Superior temporal gyrus (tissue), 1 donor: ENCODE measurements at regions not wholly inside any gene's neighbourhood (a gene's known extent, or its start where the extent isn't known, plus 50 kb on each side); places are given as distances from the start of the nearest gene placed in this dataset.
A peak's percentile ranks its signal among the peaks of the same experiment; 100 is the strongest.

ENCODE experiments used
- DNase-seq: peaks from one replicate; pipeline ENCODE4 v3.0.0-alpha.2; 2016; ENCODE audit errors: extremely low spot score

DNA sequence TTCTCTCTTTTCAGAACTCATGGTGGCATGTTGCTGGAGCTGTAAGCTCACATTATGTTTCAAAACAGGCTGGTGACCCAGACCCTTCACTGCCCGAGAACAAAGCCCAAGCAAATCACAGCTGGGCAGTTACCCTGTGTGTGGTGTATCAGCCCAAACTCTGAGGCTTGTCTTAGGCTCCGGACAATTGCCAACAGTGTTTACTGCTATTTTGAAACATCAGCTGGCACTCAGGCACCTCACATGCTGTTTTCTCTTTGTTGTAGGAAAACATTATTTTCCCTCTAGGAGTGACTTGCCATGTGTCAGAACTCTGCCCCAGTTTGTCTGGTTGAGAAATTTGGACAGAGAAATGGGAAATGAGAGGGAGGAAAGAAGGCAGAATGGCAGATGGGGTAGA lies 237.6 kb upstream of the APCDD1 start:
- no peak for DNase-seq

DNA sequence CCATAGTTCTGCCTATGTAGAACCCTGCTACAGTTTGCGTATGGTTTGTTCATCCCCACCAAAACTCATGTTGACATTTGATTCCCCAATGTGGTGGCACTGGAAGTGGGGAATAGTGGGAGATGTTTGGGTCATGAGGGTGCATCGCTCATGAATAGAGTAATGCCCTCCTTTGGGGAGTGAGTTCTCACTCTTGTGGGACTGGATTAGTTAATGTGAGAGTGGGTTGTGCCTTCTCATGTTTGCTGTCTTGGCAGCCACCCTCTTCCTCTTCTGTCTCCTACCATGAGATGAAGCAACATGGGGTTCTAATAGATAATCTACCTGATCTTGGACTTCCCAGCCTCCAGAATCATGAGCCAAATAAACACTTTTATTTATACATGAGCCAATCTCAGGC lies 237.2 kb upstream of the APCDD1 start:
- DNase-seq = no peak

DNA sequence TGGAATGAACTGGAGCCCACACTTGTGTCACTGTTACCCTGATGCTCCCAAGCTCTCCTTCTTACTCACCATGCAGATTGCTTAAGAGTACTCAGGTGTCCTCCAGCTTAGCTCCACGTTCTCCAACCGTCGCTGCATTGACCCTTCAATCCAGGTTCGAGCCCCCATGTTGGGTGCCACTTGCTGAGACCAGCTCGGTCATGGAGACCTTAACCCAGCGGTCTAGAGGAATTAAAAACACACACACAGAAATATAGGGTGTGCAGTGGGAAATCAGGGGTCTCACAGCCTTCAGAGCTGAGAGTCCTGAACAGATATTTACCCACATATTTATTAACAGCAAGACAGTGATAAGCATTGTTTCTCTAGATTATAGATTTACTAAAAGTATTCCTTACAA lies 229.1 kb upstream of the APCDD1 start:
- DNase-seq = no peak

DNA sequence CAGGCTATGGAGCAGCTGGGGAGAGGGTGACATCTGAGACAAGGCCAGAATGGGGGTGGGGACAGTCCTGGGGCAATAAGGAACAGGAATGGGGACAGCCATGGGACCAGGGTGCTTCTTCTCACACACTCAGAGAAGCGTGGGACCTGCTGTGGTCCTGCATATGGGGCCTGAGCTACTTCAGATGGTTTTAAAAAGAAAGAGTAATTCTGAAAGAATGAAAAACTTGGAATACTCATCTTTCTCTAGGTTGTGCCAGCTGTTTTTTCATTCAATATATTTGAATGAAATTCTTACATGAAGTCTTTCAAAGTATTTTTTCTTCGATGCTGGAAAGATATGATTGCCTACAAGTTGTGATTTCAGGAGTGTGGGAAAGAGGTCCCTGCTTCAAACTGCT lies 227.5 kb upstream of the APCDD1 start:
- no peak for DNase-seq

DNA sequence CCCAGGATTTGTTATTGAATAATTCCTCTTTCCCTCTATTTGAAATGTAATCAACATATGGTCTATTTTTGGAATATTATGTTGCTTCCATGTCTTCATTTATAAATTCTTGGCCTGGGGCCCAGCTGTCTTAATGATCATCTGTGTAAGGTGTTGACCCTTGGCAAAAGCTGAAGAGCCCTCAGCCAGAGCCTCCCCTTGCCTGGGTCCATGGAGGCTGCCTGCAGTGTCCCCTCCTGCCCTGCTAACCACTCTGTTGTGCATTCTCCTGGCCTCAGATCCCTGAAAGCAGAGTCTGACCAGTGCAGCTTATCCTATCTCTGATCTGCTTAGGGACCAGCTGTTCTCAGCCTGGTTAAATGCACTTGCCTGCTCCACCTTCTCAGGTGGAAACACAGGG lies 226.1 kb upstream of the APCDD1 start:
- no peak for DNase-seq

DNA sequence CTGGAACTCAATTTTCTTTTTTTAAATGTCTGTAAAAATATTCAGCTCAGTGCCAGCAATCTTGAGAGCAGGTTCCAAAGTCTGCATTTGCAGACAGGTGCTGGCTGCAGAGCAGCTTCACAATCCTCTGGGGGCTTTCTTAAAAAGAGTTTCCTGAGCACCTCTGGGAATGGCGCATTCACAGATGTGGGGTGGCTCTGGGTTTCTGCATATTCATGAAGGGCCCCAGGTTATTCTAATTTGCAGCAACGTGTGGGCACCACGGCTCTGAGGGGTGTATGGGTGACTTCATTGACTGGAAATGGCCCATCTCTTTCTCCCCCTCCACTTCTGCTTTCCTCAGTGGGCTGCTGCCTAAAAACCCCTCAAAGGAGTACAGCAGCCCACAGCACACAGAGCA lies 225.0 kb upstream of the APCDD1 start:
- DNase-seq = no peak

DNA sequence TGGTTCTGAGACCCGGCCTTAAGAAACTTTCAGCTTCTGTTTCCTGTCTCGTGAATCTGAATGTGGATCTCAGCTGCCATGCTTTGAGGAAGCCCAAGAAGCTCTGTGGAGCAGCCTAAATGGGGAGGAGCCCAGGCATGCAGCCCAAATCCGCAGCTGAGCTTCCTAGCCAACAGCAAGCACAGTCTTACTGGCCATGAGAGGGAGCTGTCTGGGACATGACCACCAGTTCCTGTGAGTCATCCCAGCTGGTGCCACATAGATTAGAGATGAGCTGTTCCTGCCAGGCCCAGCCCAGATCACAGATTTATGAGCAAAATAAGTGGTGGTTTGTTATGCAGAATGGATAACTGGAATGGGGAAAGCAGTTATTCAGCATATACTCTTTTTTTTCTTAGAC lies 224.4 kb upstream of the APCDD1 start:
- DNase-seq = no peak

DNA sequence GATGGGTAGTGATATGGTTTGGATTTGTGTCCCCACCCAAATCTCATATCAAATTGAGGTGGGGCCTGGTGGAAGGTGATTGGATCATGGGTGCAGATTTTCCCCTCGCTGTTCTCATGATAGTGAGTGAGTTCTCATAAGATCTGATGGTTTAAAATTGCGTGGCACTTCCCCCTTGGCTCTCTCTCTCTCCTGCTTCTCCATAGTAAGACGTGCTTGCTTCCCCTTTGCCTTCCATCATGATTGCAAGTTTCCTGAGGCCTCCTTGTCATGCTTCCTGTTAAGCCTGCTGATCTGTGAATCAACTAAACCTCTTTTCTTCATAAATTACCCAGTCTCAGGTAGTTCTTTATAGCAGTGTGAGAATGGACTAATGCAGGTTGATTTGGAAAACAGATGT lies 223.2 kb upstream of the APCDD1 start:
- no peak for DNase-seq

DNA sequence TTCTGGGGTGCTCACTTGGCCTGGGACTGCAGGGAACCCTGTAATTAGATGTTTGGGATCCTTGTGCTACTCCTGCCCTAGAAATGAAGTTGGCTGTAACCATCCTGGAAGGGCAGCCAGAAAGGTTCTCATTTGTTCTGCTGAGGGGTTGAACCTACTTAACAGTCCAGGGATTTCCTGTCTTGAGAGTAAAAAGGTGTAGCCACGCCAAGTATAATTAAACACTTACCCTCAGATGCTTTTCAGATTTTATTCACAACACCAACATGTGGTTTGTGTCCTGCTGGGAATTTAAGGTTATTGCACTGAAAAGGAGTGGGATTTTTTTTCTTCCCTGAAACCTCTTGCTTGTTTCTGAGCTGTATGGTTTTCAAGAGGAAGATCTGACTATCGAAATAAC lies 222.4 kb upstream of the APCDD1 start:
- DNase-seq = no peak

DNA sequence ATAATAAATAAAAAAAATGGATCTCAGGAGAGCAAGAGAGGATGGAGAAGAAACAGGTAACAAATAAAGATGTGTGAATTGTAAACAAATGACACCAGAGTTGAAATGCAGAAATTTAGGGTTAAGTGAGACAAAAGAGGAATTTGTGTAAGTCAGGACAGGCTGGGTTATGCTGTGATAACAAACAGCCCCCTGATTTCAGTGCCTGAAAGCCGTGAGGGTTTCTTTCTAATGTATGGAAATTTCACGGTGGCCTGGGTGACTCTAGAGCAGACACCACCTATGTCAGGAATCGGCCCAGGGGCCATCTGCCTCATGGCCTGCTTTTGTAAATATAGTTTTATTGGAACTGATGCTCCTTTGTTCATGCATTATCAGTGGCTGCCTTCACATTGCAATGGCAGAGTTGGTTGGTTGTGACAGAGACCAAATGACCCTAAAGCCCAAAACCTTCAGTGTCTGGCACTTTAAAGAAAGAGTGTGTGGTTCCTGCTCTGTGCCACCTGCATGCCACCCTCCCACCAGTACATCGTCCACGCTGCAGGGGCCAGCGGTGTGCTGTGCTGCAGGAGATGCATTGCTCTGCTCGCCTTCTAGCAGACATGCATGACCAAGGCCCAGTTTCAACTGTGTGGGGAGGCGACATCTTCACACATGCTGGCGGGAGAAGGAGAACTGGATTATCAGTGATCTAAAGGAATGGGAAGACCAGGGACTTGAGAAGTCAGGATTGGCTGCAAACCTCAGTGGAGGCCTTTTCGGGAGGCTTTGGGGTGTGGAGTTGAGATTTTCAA lies 221.2 kb upstream of the APCDD1 start:
- DNase-seq = no peak

DNA sequence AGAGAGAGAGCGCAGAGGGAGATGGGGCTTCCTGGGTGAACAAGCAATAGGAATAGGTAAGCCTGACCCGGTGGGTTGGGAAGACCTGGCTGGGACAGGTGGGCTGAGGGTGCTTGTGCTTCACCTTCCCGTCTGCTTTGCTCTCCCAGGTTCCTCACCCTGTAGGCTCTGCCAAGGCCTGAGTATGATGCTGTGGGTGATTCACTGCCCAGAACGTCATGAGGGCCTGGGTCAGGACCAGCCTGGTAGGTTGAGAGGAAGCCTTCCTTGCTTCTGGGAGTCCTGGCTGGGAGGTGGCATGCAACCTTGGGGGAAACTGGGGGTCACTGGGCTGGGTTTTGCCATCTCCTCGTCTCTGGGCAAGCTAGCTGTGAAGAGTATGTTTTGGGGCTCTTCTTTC lies 220.2 kb upstream of the APCDD1 start:
- DNase-seq = no peak

DNA sequence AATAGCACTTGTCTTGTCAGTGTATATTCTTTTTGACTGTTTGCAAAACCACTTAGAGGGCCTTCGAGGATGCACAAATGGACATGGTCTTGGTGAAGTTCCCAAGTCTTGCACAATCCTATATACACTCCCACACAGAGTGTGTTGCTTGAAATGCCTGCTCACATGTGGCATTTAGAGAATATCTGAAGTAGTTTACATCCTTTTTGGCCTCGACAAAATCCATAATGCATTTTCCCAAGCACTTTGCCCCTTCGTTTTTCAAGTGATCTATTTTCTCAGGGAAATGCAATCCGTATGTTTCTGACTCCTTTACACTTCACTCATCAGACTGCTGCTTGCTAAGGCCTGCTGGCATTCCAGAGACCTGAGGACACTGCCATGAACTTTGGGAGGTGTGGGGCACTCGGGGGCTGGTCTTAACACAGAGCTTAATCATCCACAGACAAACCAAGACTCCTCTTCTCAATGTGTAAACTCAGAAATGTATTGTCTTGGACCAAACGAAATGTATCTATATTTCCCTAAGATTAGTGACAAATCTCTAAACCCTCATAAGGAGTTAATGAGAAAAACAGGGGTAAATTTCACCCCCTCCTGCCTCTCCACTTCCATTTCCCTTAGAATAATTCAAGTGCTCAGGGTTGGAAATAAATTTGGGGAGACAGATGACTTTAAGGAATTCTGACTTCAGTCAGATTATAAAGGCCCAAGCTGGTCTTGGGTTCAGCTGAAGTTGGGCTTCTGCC lies 219.3 kb upstream of the APCDD1 start:
- no peak for DNase-seq

DNA sequence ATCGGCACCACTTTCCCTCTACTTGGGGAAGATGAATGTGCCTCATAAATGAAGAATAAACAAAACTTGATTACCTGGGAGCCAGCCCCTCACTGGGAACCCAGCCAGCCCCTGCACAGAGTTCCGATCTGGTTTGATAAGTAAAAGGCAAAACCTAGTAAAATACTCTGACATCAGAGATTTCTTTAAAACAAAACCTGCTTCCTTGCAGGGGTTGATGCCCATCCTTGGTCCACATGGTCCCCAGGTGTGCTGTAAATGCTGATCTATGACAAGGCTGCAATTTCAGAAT lies 218.8 kb upstream of the APCDD1 start:
- no peak for DNase-seq

DNA sequence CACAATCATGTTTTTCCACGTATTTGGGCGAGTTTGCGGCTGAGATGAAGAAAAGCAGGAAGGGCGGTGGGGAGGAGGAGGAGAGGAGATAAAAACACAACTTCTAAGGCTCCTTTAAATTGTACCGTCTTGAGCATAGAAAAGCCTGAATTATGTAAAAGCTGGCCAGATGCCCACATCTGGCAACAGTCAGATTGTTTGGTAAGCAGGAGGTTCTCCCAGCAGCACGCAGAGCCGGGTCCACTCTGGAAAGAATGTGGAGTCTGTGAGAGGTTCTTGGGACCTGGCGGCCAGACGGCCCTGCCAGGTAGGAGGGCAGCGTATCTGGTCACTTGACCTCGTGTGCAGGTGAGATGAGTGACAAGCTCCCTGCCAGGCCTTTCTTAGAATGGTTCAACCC lies 215.3 kb upstream of the APCDD1 start:
- DNase-seq = peak; percentile 11

DNA sequence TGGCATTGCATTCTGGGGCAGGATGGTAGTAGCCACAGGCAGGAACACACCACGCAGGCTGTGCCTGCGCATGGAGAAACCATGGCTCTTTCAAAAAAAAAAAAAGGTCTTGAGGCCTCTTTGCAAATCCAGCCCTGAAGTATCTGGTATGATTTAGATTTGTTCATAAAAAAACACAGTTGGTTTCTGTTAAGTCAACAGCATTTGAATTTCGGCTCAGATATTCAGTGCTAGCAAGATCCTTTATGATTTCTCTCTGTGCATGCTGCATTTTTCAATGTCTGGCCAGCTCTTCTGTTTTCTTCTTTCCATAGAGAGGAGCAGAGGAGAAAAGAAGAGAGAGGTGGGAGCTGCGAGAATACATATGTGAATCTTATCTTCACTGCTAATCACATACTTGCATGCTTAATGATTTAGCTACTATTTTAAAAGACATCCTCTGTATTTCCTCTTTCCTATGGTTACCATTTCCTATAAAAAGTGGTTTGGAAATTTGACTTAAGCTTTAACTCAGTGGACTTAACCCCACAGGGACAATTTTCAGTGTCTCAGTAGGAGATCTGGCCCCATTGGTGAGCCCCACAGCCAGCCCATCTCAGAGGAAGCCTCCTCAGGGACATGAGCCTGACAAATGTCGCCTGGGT lies 214.3 kb upstream of the APCDD1 start:
- no peak for DNase-seq

DNA sequence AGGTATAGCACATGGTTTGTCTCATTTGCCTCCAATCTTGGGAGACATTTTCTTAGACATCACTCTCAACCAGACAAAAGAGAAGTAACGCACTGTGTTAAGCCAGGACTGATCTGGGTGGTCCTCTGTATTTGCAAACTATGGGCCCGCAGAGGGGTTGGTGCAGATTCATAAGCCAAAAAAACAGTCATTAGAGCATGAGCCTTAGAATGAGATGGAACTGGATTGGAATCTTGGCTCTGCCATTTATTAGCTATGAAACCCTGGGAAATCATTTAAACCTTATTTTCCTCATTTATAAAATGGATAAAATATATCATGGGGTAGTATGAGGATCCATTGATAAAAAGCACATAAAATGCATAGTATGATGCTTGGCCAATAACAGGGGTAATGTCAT lies 213.5 kb upstream of the APCDD1 start:
- DNase-seq = no peak

DNA sequence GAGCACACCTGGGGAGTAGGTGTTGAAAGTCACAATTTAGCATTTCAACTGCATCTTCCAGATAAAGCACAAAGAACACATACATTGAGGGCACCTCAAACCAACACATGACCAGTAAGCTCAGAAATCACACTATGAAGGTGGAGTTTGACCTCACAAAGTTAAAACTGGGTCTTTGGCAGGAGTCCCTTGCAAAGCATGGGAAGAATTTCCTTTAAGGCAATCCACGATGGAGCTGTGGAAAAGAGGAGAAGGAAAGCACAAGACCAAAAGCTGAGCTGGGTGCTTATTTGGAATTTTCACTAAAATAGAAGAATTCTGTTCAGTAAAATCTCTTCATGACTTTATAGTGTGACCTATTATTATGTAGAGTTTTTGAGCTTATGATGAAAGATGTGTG lies 212.9 kb upstream of the APCDD1 start:
- no peak for DNase-seq

DNA sequence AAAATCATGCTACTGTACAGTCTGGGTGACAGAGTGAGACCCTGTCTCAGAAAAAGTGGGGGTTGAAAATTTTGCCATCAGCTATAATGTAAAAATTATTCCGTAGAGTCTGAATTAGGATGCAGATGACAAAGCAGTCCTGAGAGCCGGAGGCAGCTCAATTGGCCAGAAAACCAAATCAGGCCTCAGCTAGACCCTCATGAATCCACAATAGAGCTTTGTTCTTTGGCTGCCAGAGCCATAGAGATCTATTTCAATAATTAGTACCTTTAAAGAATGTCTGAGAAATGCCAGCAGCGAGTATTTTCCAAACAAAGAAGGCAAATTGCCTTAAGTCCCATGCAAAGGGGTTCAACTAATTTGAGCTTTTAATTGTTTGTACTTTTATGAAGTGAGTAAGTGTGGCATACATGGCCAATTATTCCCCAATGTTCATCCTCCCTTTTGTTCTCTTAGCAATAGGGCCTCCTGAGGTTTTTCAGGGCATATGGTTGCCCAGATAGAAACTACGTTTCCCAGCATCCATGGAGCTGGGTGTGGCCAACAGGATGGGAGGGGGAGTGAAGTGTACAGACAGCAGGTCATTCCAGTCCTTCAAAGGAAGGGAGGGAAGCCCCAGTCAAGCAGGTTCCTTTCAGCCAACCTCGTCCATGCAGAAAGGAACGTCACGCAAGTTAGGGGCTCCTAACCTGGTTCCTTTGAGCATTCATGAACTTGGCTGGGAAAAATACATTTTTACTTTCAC lies 211.3 kb upstream of the APCDD1 start:
- peak; percentile 45 for DNase-seq

DNA sequence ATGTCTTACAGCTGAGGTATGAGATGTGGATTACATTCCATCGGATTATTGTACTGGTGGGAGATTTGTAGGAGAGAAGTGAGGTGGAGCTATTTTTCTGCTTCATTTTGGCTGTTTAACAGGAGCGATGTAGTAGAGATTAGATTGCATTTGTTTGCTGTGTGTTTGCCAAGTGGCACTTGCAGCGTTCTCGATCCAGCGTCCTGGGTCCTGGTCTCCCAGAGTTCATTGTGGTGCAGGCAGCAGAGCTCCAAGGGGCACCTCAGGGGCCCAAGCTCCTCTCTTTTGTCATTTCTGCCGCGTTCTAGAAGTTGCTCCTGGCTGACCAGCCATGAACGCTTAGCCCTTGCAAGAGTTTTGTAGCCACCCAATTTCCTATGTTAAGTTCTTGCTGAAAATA lies 210.1 kb upstream of the APCDD1 start:
- no peak for DNase-seq

DNA sequence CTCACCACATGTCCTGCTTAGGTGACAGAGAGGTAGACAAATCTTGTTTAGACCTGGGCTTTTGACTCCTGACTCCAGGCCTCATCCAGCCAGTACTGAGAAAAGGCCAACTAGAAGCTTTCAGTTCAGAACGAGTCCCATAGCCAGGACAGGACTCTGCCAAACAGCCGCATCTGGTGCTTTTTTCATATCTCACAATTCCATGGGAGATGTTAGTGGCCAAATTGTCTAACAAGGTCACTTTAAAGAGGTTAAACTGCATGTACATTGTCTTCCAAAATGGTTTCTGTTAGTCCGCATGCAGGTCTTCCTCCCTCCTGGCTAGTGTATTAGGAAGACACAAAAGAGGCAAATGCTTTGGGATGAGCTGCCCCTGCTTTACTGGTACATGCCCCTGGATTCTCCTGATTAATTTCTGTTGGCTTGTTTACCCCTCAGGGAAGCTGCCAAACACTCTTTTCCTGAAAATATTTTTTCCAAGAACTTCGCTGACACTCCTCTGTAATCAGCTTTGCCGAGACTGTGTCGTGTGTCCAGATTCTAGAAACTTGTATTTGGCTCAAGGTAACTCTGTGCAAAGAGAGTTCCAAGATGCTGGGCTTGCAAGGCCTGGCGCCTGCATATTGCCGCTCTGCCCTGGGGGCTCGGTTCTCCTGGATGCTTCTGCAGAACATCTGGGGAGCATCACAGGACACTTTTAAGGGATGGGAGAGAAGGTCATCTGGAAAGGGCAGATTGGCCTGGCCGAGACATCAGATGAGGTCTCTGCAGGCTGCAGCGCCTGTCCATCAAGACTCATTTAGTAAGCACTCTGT lies 209.2 kb upstream of the APCDD1 start:
- DNase-seq = no peak

DNA sequence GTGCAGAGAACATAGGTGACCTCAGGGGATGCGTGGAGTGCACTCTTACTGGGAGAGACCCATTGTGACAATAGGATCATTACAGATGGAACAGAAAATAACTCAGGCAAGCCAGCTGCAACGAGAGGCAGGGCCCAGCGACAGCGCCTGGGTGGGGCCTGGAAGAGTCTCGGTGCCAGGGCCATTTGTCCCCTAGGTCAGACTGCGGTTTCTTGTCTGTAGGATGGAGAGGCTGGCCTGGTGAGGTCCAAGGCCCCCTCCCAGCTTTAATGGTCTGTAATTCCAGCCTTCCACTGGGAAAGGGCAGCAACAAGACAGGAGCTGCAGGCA lies 208.6 kb upstream of the APCDD1 start:
- DNase-seq = no peak
